ENCODE measurements at regions not wholly inside any gene's neighbourhood (a gene's known extent, or its start where the extent isn't known, plus 50 kb on each side); places are given as distances from the start of the nearest gene placed in this dataset.
A peak's percentile ranks its signal among the peaks of the same experiment; 100 is the strongest.

- no peak for DNase-seq
Observed at GRCh38 chr10:118500477-118501104, 94.9 kb downstream of the PRLHR start.

- no peak for DNase-seq
Observed at GRCh38 chr10:118499186-118499585, 96.3 kb downstream of the PRLHR start.

- DNase-seq, result no peak
Observed at GRCh38 chr10:118498623-118499022, 96.8 kb downstream of the PRLHR start.

DNA sequence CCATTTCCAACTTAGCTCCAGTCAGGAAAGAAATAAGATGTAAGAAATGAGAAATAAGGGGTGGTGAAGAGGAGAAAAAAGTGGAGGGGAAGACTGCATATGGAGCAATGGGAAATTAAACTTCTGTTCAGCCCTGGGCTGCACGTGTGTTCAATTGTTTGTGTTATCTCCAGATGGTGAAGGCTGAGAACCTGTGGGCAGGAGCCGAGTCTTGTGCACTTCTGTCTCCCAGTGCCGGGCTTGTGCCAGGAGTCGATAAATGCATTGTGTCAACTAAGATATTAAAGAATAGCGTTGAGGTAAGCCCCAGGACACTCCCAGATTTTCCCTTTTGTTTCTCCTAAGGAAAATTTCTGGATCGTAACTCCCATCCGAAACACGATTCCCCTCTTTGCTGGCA is 98.2 kb downstream of the PRLHR start:
- no peak for DNase-seq

- no peak for DNase-seq
Observed at GRCh38 chr10:118496525-118496924, 98.9 kb downstream of the PRLHR start.

GRCh38 chr10:118495499-118495898 is 99.9 kb downstream of the PRLHR start:
- no peak for DNase-seq

DNA sequence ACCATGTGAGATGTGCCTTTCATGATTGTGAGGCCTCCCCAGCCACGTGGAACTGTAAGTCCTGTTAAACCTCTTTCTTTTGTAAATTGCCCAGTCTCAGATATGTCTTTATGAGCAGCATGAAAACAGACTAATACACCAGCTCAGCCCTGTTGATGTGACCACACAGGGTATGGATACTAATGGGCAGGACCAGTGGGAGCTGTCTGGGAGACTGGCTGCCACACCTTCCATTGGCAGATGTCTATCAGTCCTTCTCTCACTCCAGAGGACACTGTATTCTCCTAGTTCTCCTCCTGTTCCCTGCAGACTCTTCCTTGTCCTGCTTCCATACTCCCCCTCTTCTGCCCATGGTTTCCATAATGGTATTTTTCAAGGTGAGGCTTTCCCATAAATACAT is 104.4 kb downstream of the PRLHR start:
- no peak for DNase-seq

DNA sequence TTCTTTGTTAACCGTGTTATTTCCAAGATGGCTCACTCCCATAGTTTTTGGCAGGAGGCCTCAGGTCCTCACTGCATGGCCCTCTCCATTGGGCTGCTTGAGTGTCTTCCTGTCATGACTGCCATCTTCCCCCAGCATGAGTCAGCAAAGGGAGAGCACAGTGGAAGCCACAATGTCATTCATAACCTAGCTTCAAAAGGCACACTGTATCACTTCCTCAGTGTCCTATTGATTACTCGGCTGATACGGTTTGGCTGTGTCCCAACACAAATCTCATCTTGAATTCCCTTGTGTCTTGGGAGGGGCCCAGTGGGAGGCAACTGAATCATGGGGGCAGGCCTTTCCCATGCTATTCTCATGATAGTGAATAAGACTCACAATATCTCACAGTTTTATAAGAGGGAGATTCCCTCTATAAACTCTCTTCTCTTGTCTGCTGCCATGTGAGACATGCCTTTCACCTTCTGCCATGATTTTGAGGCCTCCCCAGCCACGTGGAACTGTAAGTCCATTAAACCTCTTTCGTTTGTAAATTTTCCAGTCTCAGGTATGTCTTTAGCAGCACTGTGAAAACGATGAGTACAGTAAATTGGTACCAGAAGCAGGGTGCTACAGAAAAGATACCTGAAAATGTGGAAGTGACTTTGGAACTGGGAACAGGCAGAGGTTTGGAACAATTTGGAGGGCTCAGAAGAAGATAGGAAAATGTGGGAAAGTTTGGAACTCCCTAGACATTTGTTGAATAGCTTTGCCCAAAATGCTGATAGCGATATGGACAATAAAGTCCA is 106.5 kb downstream of the PRLHR start:
- no peak for DNase-seq

DNA sequence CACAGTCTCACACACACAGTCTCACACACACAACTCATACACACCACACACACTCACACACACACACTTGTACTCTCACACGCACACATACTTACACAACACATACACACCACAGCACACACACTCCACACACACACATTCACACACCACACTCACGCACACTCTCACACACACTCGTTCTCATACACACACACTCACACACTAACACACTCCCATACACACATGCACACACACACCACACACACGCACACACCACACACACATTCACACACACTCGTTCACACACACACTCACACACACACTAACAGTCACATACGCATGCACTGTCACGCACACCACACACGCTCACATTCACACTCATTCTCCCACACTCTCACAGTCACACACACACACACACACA is 109.8 kb downstream of the PRLHR start:
- no peak for DNase-seq

GRCh38 chr10:118484152-118484871 is 111.1 kb downstream of the PRLHR start:
- DNase-seq, result no peak

DNA sequence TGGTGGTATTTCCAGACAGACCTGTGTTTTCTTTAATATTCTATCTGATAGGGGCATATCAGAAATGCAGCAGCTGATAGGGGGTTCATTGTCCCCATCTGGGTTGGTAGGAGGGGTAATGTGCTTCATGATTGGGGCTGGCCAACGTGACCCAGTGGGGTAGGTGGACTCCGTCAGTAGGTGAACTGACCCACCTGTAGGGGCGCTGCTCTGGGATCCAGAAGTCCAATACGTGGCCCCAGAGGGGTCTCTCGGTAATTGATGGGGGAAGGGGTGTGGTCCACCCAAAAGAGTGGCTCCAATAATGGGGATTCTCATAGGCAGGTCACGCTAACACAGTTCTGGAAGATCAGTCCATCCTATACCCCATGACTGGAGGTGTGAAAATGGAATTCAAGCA is 112.0 kb downstream of the PRLHR start:
- no peak for DNase-seq

DNA sequence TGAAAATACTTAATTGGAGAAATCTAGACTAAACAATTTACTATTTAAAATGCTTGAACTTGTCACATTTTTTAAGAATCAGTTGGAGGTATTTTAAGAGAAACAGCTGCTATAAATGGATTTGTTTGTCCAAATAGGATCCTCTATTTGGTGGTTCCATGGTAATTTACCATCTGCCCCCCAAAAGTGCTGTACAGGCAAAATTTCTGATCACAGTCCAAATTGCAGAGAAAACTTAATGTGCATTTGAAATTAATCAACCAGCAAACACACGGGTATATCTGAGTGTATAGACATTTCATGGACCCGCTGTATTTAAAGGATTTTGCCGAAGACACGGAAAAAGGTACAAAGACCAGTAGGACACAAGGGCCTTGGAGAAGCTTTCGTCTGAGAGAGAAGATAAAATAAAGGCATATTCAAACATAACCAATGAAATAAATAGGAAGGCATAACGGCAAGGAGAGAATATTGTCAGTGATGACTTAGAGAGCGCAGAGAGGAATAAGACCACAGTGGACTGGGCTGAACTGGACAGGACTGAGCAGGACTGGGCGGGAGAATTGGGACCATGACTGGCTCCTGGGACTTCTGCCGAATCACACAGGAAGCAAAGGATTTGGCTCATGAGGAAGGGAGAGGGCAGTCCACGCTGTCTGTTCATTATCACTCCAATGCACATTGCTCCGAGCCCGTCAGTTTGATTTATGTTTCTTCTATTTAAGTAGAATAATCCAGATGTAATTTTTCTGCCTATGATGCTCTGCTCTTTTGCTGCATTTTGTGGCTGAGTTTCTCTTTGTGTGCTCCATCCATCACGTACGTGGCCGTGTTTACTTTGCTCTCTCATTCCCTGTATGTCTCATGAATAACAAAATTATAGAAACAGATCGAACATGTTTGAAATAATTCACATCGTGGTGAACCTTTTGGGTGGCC is 112.8 kb downstream of the PRLHR start:
- no peak for DNase-seq

GRCh38 chr10:118481871-118482270 is 113.6 kb downstream of the PRLHR start:
- DNase-seq, result no peak

DNA sequence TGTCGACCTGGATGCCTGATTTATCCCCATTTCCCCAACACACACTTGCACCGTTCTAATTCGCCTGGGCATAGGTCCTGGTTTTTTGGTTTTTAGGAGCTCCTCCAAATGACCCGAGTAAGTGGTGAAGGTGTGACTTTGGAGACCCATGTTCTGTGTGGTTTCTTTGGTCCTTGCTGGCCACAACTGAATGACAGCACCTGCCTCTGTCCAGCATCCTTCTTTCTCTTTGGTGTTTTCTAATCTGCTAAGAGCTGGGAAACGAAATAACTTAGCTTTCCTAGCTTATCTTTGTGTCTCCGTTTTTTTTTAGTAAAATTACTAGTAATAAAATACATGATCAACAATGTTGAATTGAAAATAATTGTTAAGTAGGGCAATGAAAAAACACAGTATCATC is 120.2 kb downstream of the PRLHR start:
- no peak for DNase-seq

DNA sequence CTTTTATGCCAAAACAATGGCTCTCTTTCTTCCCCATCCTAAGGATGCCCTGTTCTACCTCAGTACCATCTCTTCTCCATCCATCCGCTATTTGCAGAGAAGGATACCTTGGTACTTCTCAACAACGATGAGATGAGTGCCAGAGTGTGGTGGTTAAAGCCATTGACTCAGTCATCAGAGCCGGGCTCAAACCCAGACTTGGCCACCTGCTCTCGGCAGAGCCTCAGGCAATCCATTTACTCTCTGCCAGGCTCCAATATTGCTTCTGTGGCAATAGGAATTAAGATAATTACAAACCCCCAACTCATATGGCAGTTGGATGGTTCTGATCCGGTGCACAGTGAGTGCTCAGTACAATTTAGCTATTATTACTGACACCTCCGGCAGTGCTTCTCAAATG is 121.3 kb downstream of the PRLHR start:
- DNase-seq, result peak in 1 of 2 experiments; percentile 42

DNA sequence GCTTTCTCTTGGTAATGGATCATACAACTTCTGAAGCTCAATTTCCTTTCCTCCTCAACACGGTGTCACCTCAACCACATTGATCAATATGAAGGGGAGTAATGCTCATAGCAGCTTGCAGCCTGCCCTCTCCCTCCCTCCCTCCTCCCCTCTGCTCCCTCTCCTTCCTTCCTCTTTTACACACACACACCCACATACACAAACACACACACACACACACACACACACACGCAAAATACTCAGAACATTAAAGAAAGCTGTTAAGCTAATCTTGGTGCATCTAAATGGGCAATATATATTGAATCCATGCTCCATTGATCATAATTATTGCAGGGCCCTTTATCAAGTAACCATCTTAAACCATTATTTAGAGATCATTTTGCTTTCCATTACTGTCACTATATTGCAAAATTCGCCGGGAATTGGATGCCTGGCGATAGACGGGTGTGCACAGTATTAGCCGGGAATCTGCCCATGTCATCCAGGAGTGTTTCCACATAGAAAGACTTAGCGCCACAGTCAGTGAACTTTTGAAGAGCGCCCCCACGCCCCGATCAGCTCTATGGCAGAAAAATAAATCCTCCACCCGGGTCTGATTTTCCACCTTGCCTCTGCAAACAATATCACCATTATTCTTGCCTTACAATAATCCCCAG is 122.0 kb downstream of the PRLHR start:
- no peak for DNase-seq

DNA sequence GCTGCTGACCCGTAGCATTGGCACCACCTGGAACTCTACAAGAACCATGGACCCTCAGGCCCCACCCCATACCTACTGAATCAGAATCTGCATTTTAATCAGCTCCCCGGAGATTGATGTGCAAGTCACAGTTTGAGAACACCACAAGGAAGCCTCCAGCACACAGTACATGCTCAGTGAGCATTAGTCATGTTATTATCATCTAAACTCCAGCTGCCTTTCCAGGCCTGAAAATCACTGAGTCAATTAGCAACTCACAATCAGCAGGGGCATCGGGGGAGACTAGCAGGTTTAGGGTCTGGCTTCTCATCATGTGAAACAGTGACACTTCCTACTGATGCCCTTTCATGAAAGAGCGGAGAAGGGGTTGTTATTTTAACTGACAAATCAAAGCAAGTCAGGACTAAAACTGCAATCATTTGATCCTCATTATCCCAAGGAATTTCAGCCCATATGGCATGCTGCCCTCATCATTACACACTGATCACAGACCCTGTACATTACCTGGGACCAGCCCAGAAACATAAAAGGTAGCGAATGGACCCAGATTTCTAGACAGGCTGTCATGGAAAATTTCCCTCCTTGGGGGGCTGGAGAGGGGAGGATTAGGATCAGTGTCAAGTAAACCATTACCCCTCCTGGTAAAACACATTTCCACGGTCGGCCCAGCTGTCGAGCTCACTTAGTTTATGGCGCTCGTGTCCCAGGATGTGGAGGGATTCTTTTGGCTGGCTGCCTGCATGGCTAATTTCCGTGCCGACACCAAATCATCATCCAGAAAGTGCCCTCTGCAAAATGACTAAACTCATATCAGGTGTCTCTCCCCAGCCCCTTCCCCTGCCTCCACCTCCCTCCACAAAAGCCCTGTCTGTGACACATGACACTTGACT is 122.8 kb downstream of the PRLHR start:
- DNase-seq, result peak in 1 of 2 experiments; percentile 19

GRCh38 chr10:118471863-118472262 is 123.6 kb downstream of the PRLHR start:
- no peak for DNase-seq

- no peak for DNase-seq
Observed at GRCh38 chr10:118470470-118470869, 125.0 kb downstream of the PRLHR start.

- peak in 1 of 2 experiments; percentile 28 for DNase-seq
Observed at GRCh38 chr10:118467200-118467599, 125.1 kb upstream of the FAM204A start.

DNA sequence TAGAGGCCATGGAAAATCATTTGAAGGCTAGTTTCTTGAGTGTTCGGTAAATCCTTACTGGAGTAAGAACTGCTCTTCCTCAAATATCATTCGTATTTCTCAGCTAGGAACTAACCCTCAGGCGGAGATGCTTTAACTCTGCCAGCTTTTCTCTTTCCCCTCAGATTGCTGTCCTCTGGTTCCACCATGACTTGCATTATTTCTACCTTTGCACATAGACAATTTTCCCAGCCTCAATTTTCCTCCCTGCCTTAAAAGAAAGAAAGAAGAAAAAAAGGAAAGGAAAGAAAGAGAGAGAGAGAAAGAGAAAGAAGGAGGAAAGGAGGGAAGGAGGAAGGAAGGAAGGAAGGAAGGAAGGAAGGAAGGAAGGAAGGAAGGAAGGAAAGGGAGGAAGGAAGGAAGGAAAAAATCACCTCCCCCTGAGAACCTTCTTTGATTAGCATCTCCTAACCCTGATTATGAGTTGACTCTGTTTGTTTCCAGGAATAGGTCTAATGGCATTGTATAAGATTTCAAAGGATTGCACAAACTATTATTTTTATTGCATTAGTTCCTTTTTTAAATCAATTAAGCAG is 123.3 kb upstream of the FAM204A start:
- DNase-seq, result no peak

Data from NCI-H2081 (cell line).